GM21390 (cell line): ENCODE measurements at regions not wholly inside any gene's neighbourhood (a gene's known extent, or its start where the extent isn't known, plus 50 kb on each side); places are given as distances from the start of the nearest gene placed in this dataset.
"Not testable (repeated sequence)": the region's sequence is repeated elsewhere in the genome, so short reads cannot be mapped to it uniquely, and the experiment has no call there.

Experiments used
- ATAC-seq: cut with Tn5 transposase; IDR thresholded peaks from one replicate; pipeline ENCODE4 v1.9.1; 2021; ENCODE audit not compliant: unreplicated experiment

GRCh38 chr18:76721207-76721996 lies 101.0 kb upstream of the ZNF236 start:
- no peak for ATAC-seq

GRCh38 chr18:76720683-76721082 lies 101.7 kb upstream of the ZNF236 start:
- ATAC-seq = no peak

GRCh38 chr18:76715012-76715610 lies 107.2 kb upstream of the ZNF236 start:
- no peak for ATAC-seq

- ATAC-seq = no peak
Measured at GRCh38 chr18:76713432-76713831, 108.9 kb upstream of the ZNF236 start.

GRCh38 chr18:76712511-76713140 lies 109.7 kb upstream of the ZNF236 start:
- no peak for ATAC-seq

- ATAC-seq = no peak
Measured at GRCh38 chr18:76710646-76711520, 111.5 kb upstream of the ZNF236 start.

- peak; percentile 92 for ATAC-seq
Measured at GRCh38 chr18:76709659-76710645, 112.4 kb upstream of the ZNF236 start.

GRCh38 chr18:76708722-76709353 lies 113.5 kb upstream of the ZNF236 start:
- no peak for ATAC-seq

GRCh38 chr18:76708071-76708721 lies 114.2 kb upstream of the ZNF236 start:
- ATAC-seq = no peak

- no peak for ATAC-seq
Measured at GRCh38 chr18:76707534-76707933, 114.8 kb upstream of the ZNF236 start.

- ATAC-seq = not testable (repeated sequence)
Measured at GRCh38 chr18:76704589-76704988, 117.8 kb upstream of the ZNF236 start.

- ATAC-seq = no peak
Measured at GRCh38 chr18:76699923-76700322, 122.4 kb upstream of the ZNF236 start.

- ATAC-seq = no peak
Measured at GRCh38 chr18:76697441-76697901, 124.9 kb upstream of the ZNF236 start.

- no peak for ATAC-seq
Measured at GRCh38 chr18:76691800-76692199, 130.6 kb upstream of the ZNF236 start.

- no peak for ATAC-seq
Measured at GRCh38 chr18:76689646-76690264, 132.6 kb upstream of the ZNF236 start.

- no peak for ATAC-seq
Measured at GRCh38 chr18:76688724-76689472, 133.5 kb upstream of the ZNF236 start.

GRCh38 chr18:76687304-76687962 lies 134.9 kb upstream of the ZNF236 start:
- no peak for ATAC-seq
